Cardiac muscle cell (in vitro differentiated cells and primary cell): ENCODE measurements at regions not wholly inside any gene's neighbourhood (a gene's known extent, or its start where the extent isn't known, plus 50 kb on each side); places are given as distances from the start of the nearest gene placed in this dataset.
A peak's percentile ranks its signal among the peaks of the same experiment; 100 is the strongest.

Experiments
- DNase-seq, 2 donors: peaks; one replicate each; pipeline versions ENCODE4 v3.0.0 to v3.0.0-alpha.2; 2010 to 2017; ENCODE audit warnings: low read depth in 1 of 2, low spot score in 1 of 2
- H3K27ac ChIP-seq: fragments of 200-600 bp; sonication (generic); 2 replicates; pipeline ENCODE4 v1.5.1; 2016
- H3K27me3 ChIP-seq: fragments of 200-600 bp; sonication (generic); 2 replicates; pipeline ENCODE4 v1.6.0; 2016; ENCODE audit warnings: control low read depth
- H3K36me3 ChIP-seq: fragments of 200-600 bp; sonication (generic); 2 replicates; pipeline ENCODE4 v1.5.1; 2016; ENCODE audit warnings: control low read depth
- H3K4me1 ChIP-seq: fragments of 200-600 bp; sonication (generic); 2 replicates; pipeline ENCODE4 v1.8.1; 2017; ENCODE audit warnings: low read depth, mild to moderate bottlenecking, mixed run types
- H3K4me3 ChIP-seq: fragments of 200-600 bp; sonication (generic); 2 replicates; pipeline ENCODE4 v1.5.1; 2016; ENCODE audit warnings: mild to moderate bottlenecking
- H3K9me3 ChIP-seq: fragments of 200-600 bp; sonication (generic); 2 replicates; pipeline ENCODE4 v1.5.1; 2017; ENCODE audit warnings: low read depth, mild to moderate bottlenecking, control low read depth
- CTCF ChIP-seq: IDR thresholded peaks from 2 replicates; pipeline ENCODE4 v1.5.1; 2012; ENCODE audit warnings: low read depth, mild to moderate bottlenecking, low read length

GRCh38 chr13:111011899-111012298, 97.0 kb upstream of the ANKRD10 start:
- no peak for TF ChIP-seq CTCF
- Histone ChIP-seq H3K4me3 (no peak overlapping the region), H3K27me3 (peaks cover 3% of the 10 kb centered on the region), H3K9me3 (no peaks in the 10 kb centered on the region), H3K27ac (no peak overlapping the region), H3K4me1 (no peaks in the 10 kb centered on the region), H3K36me3 (no peaks in the 10 kb centered on the region)
- DNase-seq: no peak

- Histone ChIP-seq H3K4me1 (no peaks in the 10 kb centered on the region), H3K27me3 (peaks cover 3% of the 10 kb centered on the region), H3K36me3 (no peaks in the 10 kb centered on the region), H3K27ac (no peak overlapping the region), H3K4me3 (no peak overlapping the region), H3K9me3 (no peaks in the 10 kb centered on the region)
- DNase-seq: no peak
- TF ChIP-seq CTCF: no peak
Measured at GRCh38 chr13:111008351-111008750, 93.5 kb upstream of the ANKRD10 start.

GRCh38 chr13:111007209-111007608, 92.3 kb upstream of the ANKRD10 start:
- Histone ChIP-seq H3K36me3 (no peaks in the 10 kb centered on the region), H3K9me3 (no peaks in the 10 kb centered on the region), H3K27me3 (peaks cover 3% of the 10 kb centered on the region), H3K4me3 (no peak overlapping the region), H3K27ac (no peak overlapping the region), H3K4me1 (no peaks in the 10 kb centered on the region)
- DNase-seq: peak in 1 of 2 donors; percentile 22
- no peak for TF ChIP-seq CTCF

GRCh38 chr13:111006506-111007031, 91.7 kb upstream of the ANKRD10 start:
- Histone ChIP-seq H3K27me3 (peaks cover 3% of the 10 kb centered on the region), H3K27ac (no peak overlapping the region), H3K36me3 (no peaks in the 10 kb centered on the region), H3K4me1 (no peaks in the 10 kb centered on the region), H3K4me3 (no peak overlapping the region), H3K9me3 (no peaks in the 10 kb centered on the region)
- TF ChIP-seq CTCF: no peak
- peak in 1 of 2 donors; percentile 94 for DNase-seq

GRCh38 chr13:111005808-111006505, 91.1 kb upstream of the ANKRD10 start:
- Histone ChIP-seq H3K27ac (no peak overlapping the region), H3K4me3 (no peak overlapping the region)
- DNase-seq: peak in 1 of 2 donors; percentile 57

More at GRCh38 chr13:111005808-111006505, 91.1 kb upstream of the ANKRD10 start:
- peaks cover 3% of the 10 kb centered on the region for H3K27me3 ChIP-seq
- no peaks in the 10 kb centered on the region for H3K4me1 ChIP-seq
- no peaks in the 10 kb centered on the region for H3K9me3 ChIP-seq
- no peak for TF ChIP-seq CTCF
- no peaks in the 10 kb centered on the region for H3K36me3 ChIP-seq
